GM12892 (cell line): ENCODE measurements at regions not wholly inside any gene's neighbourhood (a gene's known extent, or its start where the extent isn't known, plus 50 kb on each side); places are given as distances from the start of the nearest gene placed in this dataset.

Source experiments
- DNase-seq: peaks from one replicate; pipeline ENCODE4 v3.0.0; 2011; ENCODE audit not compliant: insufficient read length
- FAIRE-seq: peaks from 2 replicates; lab custom pipeline; 2011; peaks lifted over from hg19 to GRCh38; lab: Jason Lieb, UNC
- POLR2A ChIP-seq: IDR thresholded peaks from 2 replicates; pipeline ENCODE4 v1.6.1; 2011; ENCODE audit warnings: low read depth, low read length, control low read depth
- POLR2AphosphoS5 ChIP-seq: IDR thresholded peaks from 2 replicates; pipeline ENCODE4 v1.6.1; 2011; ENCODE audit warnings: low read depth, low read length, control low read depth
- TAF1 ChIP-seq: IDR thresholded peaks from 2 replicates; pipeline ENCODE4 v1.6.1; 2011; ENCODE audit warnings: low read depth, mild to moderate bottlenecking, control low read depth, low read length, borderline replicate concordance

GRCh38 chr2:52563151-52563550 lies 1204.5 kb upstream of the CHAC2 start:
- FAIRE-seq, result no peak
- DNase-seq, result no peak
- TF ChIP-seq POLR2A, result no peak

DNA sequence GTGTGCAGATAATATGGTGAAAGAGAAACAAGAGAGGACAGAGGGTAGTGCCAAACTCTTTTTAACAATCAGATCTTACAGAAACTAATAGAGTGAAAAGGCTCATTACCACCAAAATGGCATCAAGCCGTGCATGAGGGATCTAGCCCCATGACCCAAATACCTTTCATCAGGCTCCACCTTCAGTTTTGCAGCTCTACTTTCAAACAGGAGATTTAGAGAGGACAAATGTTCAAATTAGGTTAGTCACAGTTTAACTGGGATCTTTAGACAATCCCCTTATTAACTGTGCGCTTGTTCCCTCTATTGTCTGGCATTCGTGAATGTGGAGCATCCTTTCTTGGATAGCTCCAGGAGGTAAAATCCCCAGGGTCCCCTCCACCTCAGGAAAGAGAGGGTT lies 1209.3 kb upstream of the CHAC2 start:
- FAIRE-seq, result no peak

GRCh38 chr2:52542297-52542696 lies 1225.3 kb upstream of the CHAC2 start:
- DNase-seq (no peak), FAIRE-seq (no peak)
- TF ChIP-seq POLR2AphosphoS5 (no peak), TAF1 (no peak), POLR2A (no peak)

More for the DNA sequence above, 1209.3 kb upstream of the CHAC2 start:
- no peak for TF ChIP-seq POLR2AphosphoS5
- no peak for TF ChIP-seq POLR2A
- no peak for TF ChIP-seq TAF1
- DNase-seq, result no peak

DNA sequence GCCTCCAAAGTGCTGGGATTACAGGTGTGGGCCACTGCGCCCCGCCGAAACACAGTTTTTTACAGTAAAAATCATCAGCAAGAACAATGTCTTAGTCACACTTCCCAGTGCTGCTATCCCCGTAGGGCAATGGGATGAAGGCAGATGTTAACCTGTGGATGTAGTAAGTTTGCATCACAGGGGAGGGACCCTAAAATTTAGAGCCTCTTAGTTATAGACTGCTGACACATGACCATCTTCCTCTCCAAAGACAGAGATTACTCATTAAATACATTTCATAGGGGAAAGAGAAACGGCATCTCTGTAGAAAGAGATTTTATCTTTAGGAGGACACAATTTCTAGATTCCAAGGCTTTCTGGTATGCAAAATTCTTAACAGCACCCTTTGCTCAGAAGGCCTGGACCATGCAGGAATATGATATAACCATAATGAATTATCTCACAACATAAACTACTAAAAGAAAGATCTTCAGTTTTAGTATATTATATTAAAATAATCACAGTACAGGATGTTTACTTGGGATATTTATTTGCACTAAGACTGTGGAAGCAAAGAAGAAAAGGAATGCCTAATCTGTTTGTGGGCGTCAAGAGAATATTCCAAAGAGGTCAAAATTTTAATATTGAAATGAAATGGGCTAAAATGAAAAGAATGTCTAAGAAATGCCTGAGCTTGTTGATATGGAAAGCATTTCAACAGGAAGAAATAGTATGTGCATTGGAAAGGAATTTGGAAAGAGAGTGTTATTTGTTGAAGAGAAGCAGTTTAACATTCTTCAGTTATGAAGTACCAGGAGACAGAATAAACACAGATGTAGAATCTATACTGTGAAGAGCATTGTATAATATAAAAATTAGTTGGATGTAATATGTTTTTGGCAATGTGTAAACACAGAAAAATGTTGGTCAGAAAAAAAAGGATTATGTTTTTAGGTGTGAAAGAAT lies 1228.3 kb upstream of the CHAC2 start:
- TF ChIP-seq POLR2AphosphoS5 (no peak), POLR2A (no peak), TAF1 (no peak)
- DNase-seq (no peak), FAIRE-seq (no peak)

DNA sequence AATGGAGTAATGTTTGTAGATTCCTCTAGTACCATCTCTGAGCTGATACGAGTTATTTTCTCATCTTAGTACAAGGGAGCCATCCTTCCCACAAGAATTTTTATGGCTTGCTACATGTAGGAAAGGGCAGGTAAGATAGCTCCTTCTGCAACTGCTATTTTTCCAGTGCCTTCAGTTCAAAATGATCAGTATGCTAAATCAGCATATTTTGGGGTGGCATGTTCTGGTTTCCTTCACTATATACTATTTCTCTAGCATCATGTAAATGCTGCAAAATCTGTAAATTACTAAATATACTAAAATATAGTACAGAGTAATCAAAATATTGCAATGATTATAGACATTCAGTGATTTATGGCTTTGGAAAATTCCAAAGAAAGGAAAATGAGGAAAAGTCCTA lies 1230.0 kb upstream of the CHAC2 start:
- TF ChIP-seq POLR2A, result no peak
- no peak for TF ChIP-seq TAF1
- no peak for TF ChIP-seq POLR2AphosphoS5
- no peak for FAIRE-seq
- DNase-seq, result no peak

DNA sequence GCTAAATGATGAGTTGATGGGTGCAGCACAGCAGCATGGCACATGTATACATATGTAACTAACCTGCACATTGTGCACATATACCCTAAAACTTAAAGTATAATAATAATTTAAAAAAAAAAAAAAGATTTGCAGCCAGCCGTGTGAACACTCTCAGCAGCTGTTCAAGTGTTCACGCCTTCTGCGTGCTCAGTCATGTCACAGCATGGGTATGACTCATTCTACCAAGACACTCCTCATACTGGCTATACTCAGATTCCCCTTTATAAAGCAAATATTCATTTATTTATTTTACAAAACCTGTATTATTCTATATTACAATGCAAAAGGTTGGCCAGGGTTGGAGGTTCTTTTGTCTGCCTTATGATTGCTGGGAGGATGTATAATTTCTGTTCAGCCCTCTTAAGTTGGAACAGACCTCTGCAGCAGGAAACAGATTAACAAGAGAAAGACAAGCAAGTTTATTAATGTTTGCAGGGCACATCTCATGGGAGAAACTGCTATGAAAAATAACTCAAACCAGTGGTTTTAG lies 1230.6 kb upstream of the CHAC2 start:
- TF ChIP-seq POLR2AphosphoS5 (no peak), TAF1 (no peak), POLR2A (no peak)
- no peak for FAIRE-seq
- no peak for DNase-seq

DNA sequence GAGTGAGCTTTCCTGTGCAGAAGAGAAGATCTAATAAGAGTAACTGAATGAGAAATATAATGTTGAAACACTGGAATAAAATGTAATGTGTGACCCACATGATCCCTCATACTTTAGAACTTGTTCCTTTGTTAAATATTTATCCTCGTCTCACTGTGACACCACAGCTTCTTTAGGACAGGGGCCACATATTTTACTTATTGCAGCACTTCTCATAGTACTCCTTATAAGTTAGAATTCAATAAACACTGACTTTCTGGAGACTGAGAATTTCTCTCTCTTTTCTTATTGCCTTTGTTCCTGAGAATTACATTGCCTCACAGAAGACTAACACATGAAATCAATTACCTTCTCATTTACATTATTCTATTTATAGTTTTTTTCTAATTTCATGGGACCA lies 1234.6 kb upstream of the CHAC2 start:
- no peak for FAIRE-seq
- DNase-seq, result no peak
- TF ChIP-seq POLR2A (no peak), POLR2AphosphoS5 (no peak), TAF1 (no peak)

GRCh38 chr2:52526735-52527134 lies 1240.9 kb upstream of the CHAC2 start:
- no peak for FAIRE-seq
- no peak for DNase-seq
- no peak for TF ChIP-seq POLR2A

- no peak for DNase-seq
- no peak for TF ChIP-seq TAF1
- no peak for TF ChIP-seq POLR2AphosphoS5
- TF ChIP-seq POLR2A, result no peak
- FAIRE-seq, result no peak
Measured at GRCh38 chr2:52520644-52521043, 1247.0 kb upstream of the CHAC2 start.

DNA sequence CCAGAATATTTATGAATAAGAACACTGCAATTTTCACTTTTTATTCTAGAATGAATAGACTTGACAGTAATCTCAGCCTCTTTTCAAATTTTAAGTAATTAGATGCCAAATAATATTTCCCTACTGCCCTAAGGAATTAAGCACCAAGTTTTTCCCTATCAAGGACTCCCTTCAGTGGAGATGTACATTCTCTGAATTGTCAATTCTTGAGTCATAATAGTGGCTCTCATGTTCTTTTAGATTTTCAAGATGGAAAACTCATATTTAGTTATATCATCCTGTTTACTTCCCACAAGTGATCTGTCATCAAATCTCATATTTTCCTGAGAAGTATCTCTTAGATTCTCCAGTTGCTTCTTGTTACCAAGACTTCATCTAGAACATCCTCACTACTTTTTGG lies 1248.9 kb upstream of the CHAC2 start:
- TF ChIP-seq POLR2AphosphoS5 (no peak), POLR2A (no peak), TAF1 (no peak)
- DNase-seq (no peak), FAIRE-seq (no peak)

GRCh38 chr2:52512760-52513159 lies 1254.8 kb upstream of the CHAC2 start:
- FAIRE-seq, result no peak
- TF ChIP-seq TAF1, result no peak
- no peak for TF ChIP-seq POLR2A
- no peak for TF ChIP-seq POLR2AphosphoS5
- no peak for DNase-seq

- FAIRE-seq (no peak), DNase-seq (no peak)
- TF ChIP-seq POLR2A (no peak), POLR2AphosphoS5 (no peak), TAF1 (no peak)
Measured at GRCh38 chr2:52510432-52510831, 1257.2 kb upstream of the CHAC2 start.
